SH-SY5Y (cell line): ENCODE measurements at regions not wholly inside any gene's neighbourhood (a gene's known extent, or its start where the extent isn't known, plus 50 kb on each side); places are given as distances from the start of the nearest gene placed in this dataset.

Source experiments
- GATA2 ChIP-seq: IDR thresholded peaks from 2 replicates; pipeline ENCODE4 v1.6.1; 2011; ENCODE audit warnings: mild to moderate bottlenecking, low read depth, low read length
- GATA3 ChIP-seq: IDR thresholded peaks from 2 replicates; pipeline ENCODE4 v1.6.1; 2011; ENCODE audit warnings: low read depth, mild to moderate bottlenecking, low read length, moderate library complexity

- TF ChIP-seq GATA2 (no peak), GATA3 (no peak)
These were observed 411.2 kb upstream of the HS3ST1 start for GRCh38 chr4:11839889-11840288.
